Ishikawa (cell line): ENCODE measurements at regions not wholly inside any gene's neighbourhood (a gene's known extent, or its start where the extent isn't known, plus 50 kb on each side); places are given as distances from the start of the nearest gene placed in this dataset.

Source experiments
- CEBPB ChIP-seq: IDR thresholded peaks from 2 replicates; pipeline ENCODE4 v1.6.1; 2012
- EGR1 ChIP-seq: IDR thresholded peaks from 2 replicates; pipeline ENCODE4 v1.6.1; 2012
- EP300 ChIP-seq: IDR thresholded peaks from 2 replicates; pipeline ENCODE4 v1.6.1; 2012; ENCODE audit warnings: borderline replicate concordance
- FOXM1 ChIP-seq: IDR thresholded peaks from 2 replicates; pipeline ENCODE4 v1.6.1; 2012; ENCODE audit warnings: low read depth, borderline replicate concordance
- MAX ChIP-seq: IDR thresholded peaks from 2 replicates; pipeline ENCODE4 v1.6.1; 2012
- NFIC ChIP-seq: IDR thresholded peaks from 2 replicates; pipeline ENCODE4 v1.6.1; 2012
- RAD21 ChIP-seq: IDR thresholded peaks from 2 replicates; pipeline ENCODE4 v1.6.1; 2012; ENCODE audit warnings: low read depth
- REST ChIP-seq: IDR thresholded peaks from 2 replicates; pipeline ENCODE4 v1.6.1; 2012; ENCODE audit warnings: low read depth, mild to moderate bottlenecking
- TEAD4 ChIP-seq: IDR thresholded peaks from 2 replicates; pipeline ENCODE4 v1.6.1; 2012
- USF1 ChIP-seq: IDR thresholded peaks from 2 replicates; pipeline ENCODE4 v1.6.1; 2012
- YY1 ChIP-seq: IDR thresholded peaks from 2 replicates; pipeline ENCODE4 v1.6.1; 2012; ENCODE audit warnings: low read depth

- TF ChIP-seq NFIC (no peak), TEAD4 (no peak), YY1 (no peak), EGR1 (no peak), RAD21 (no peak), MAX (no peak), CEBPB (no peak), REST (no peak), FOXM1 (no peak), USF1 (no peak), EP300 (no peak)
Observed at GRCh38 chr7:46742601-46743000, 821.5 kb upstream of the IGFBP3 start.
